ENCODE measurements at regions not wholly inside any gene's neighbourhood (a gene's known extent, or its start where the extent isn't known, plus 50 kb on each side); places are given as distances from the start of the nearest gene placed in this dataset.

GRCh38 chr5:53164478-53165165 lies 55.1 kb upstream of the MOCS2 start:
- no peak for TF ChIP-seq GATA2 (IDR thresholded peaks at IDR 0.05; ENCODE audit: low read depth, low read length)
- TF ChIP-seq GATA3 (IDR thresholded peaks at IDR 0.05; ENCODE audit: low read depth, low read length) = no peak

All from SH-SY5Y (cell line).